PC-3 (cell line): ENCODE measurements at regions not wholly inside any gene's neighbourhood (a gene's known extent, or its start where the extent isn't known, plus 50 kb on each side); places are given as distances from the start of the nearest gene placed in this dataset.

Experiments used
- EZH2 ChIP-seq: fragments of 300-600 bp; sonication (generic); IDR thresholded peaks from one replicate; pipeline ENCODE4 v1.6.1; 2017; ENCODE audit warnings: antibody characterized with exemption, mild to moderate bottlenecking, low read length; ENCODE audit not compliant: unreplicated experiment
- TF ChIP-seq, protein P1 (sequence below): fragments of 300-600 bp; sonication (generic); conservative IDR thresholded peaks from 2 replicates; pipeline ENCODE4 v1.5.1; 2017; ENCODE audit warnings: antibody characterized with exemption, low read depth, mild to moderate bottlenecking, low read length

GRCh38 chr4:28444886-28445496, 1584.3 kb downstream of the STIM2 start:
- TF ChIP-seq, protein P1, sequence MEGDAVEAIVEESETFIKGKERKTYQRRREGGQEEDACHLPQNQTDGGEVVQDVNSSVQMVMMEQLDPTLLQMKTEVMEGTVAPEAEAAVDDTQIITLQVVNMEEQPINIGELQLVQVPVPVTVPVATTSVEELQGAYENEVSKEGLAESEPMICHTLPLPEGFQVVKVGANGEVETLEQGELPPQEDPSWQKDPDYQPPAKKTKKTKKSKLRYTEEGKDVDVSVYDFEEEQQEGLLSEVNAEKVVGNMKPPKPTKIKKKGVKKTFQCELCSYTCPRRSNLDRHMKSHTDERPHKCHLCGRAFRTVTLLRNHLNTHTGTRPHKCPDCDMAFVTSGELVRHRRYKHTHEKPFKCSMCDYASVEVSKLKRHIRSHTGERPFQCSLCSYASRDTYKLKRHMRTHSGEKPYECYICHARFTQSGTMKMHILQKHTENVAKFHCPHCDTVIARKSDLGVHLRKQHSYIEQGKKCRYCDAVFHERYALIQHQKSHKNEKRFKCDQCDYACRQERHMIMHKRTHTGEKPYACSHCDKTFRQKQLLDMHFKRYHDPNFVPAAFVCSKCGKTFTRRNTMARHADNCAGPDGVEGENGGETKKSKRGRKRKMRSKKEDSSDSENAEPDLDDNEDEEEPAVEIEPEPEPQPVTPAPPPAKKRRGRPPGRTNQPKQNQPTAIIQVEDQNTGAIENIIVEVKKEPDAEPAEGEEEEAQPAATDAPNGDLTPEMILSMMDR: no peak
- TF ChIP-seq EZH2: no peak
